K562 (cell line): ENCODE measurements at regions not wholly inside any gene's neighbourhood (a gene's known extent, or its start where the extent isn't known, plus 50 kb on each side); places are given as distances from the start of the nearest gene placed in this dataset.

Experiments used
- ATAC-seq: fragments of 200-7000 bp; cut with Tn5 transposase; 3 replicates; pipeline ENCODE4 v1.9.1; 2020; ENCODE audit warnings: moderate library complexity
- BruUV-seq: library from RNA; stranded (reverse); fragments of 400-500 nt; replicated peaks from 2 replicates; lab custom pipeline; 2021; lab: Mats Ljungman, UMichigan
- CTCF ChIA-PET: fragments of 300-600 bp; formaldehyde crosslinking; extraction: SDS; loops from one replicate; lab custom pipeline; 2021; ENCODE audit warnings: low intra/inter-chr PET ratio; lab: Yijun Ruan, JAX
- POLR2A ChIA-PET: fragments of 300-600, 350-650 bp; sonication (Branson Sonifier 250); formaldehyde crosslinking; extraction: SDS; loops from one replicate; lab custom pipeline; 2021; ENCODE audit warnings: antibody characterized with exemption, inconsistent platforms; lab: Yijun Ruan, JAX
- DNase-seq, 4 experiments: peaks; one replicate each; pipeline versions ENCODE4 v3.0.0 to v3.0.0-alpha.2; 2011 to 2018; ENCODE audit warnings: low spot score in 3 of 4, mixed read lengths in 3 of 4; ENCODE audit errors: extremely low read depth in 1 of 4
- FAIRE-seq: peaks from 2 replicates; lab custom pipeline; 2011; peaks lifted over from hg19 to GRCh38; lab: Jason Lieb, UNC
- H2AFZ ChIP-seq: 2 replicates; pipeline ENCODE4 v1.6.0; 2011; ENCODE audit warnings: low read depth, low read length, control low read depth, inconsistent platforms
- H3K27ac ChIP-seq: fragments of 200-600 bp; 3 replicates; pipeline ENCODE4 v1.8.0; 2011; ENCODE audit warnings: low read depth, mild to moderate bottlenecking, control low read depth, inconsistent platforms, low read length, moderate library complexity, mixed read lengths; ENCODE audit errors: extremely low read depth
- H3K27me3 ChIP-seq, 2 experiments: fragments of 300-600 bp in 1 of 2; 2 replicates in 1 of 2; 3 replicates in 1 of 2; pipeline versions ENCODE4 v1.6.0 to v1.8.0; 2011; ENCODE audit warnings: inconsistent platforms in 2 of 2, low read length in 2 of 2, mild to moderate bottlenecking in 1 of 2, mixed read lengths in 1 of 2, moderate library complexity in 1 of 2; ENCODE audit not compliant: control insufficient read depth in 2 of 2, insufficient read depth in 2 of 2
- H3K36me3 ChIP-seq: fragments of 300-600 bp; 3 replicates; pipeline ENCODE4 v1.8.0; 2011; ENCODE audit warnings: mild to moderate bottlenecking, low read length, inconsistent platforms; ENCODE audit not compliant: control insufficient read depth, insufficient read depth
- H3K4me1 ChIP-seq, 2 experiments: fragments of 200-600 bp in 1 of 2; replicated peaks in 1 of 2; 2 replicates in 1 of 2; 3 replicates in 1 of 2; pipeline versions ENCODE4 v1.5.1 to v1.8.0; 2011; ENCODE audit warnings: inconsistent platforms in 2 of 2, low read length in 2 of 2, mild to moderate bottlenecking in 1 of 2, mixed read lengths in 1 of 2, moderate library complexity in 1 of 2; ENCODE audit not compliant: control insufficient read depth in 2 of 2, insufficient read depth in 2 of 2
- H3K4me2 ChIP-seq: 2 replicates; pipeline ENCODE4 v1.6.1; 2011; ENCODE audit warnings: low read length, control low read depth, inconsistent platforms, mixed read lengths; ENCODE audit not compliant: insufficient read depth
- H3K4me3 ChIP-seq: fragments of 200-600 bp; sonication (generic), shearing (Covaris generic); 2 replicates; pipeline ENCODE4 v1.5.1; 2016; ENCODE audit warnings: control low read depth, inconsistent platforms
- H3K79me2 ChIP-seq: fragments of 200-600 bp; 3 replicates; pipeline ENCODE4 v1.8.0; 2011; ENCODE audit warnings: low read length, inconsistent platforms; ENCODE audit not compliant: control insufficient read depth, insufficient read depth
- H3K9ac ChIP-seq, 2 experiments: 2 replicates each; pipeline versions ENCODE4 v1.6.0 to v1.6.1; 2011; ENCODE audit warnings: low read depth in 2 of 2, low read length in 2 of 2, control low read depth in 1 of 2, inconsistent platforms in 1 of 2, mild to moderate bottlenecking in 1 of 2, mixed read lengths in 1 of 2; ENCODE audit not compliant: insufficient read depth in 1 of 2
- H3K9me1 ChIP-seq: one replicate; pipeline ENCODE4 v1.6.0; 2011; ENCODE audit warnings: inconsistent platforms, mild to moderate bottlenecking, low read length, moderate library complexity; ENCODE audit not compliant: control insufficient read depth, insufficient read depth
- H3K9me3 ChIP-seq: replicated peaks from 2 replicates; pipeline ENCODE4 v1.5.1; 2011; ENCODE audit warnings: low read depth, low read length, inconsistent platforms; ENCODE audit not compliant: control insufficient read depth, insufficient read depth
- H4K20me1 ChIP-seq: replicated peaks from 2 replicates; pipeline ENCODE4 v1.6.1; 2011; ENCODE audit warnings: low read length, inconsistent platforms, mixed read lengths; ENCODE audit not compliant: control insufficient read depth, insufficient read depth
- PHF21A ChIP-seq: fragments of 450-650 bp; IDR thresholded peaks from 2 replicates; pipeline ENCODE4 v1.6.1; 2017; ENCODE audit warnings: low read depth, borderline replicate concordance
- ZFP30 ChIP-seq: fragments of 250-450 bp; sonication (Bioruptor Pico); IDR thresholded peaks from 2 replicates; pipeline ENCODE4 v1.8.0; 2022; ENCODE audit warnings: moderate library complexity, mild to moderate bottlenecking, inconsistent platforms, borderline replicate concordance
- ZNF780A ChIP-seq: fragments of 250-450 bp; sonication (Bioruptor Pico); IDR thresholded peaks from 2 replicates; pipeline ENCODE4 v1.5.0; 2021; ENCODE audit warnings: mild to moderate bottlenecking
- WGBS: fragments of 100-300 bp; shearing (Covaris generic); methylation state at CpG from one replicate; pipeline ENCODE4 v1.1.6; 2016; ENCODE audit warnings: low coverage, mixed read lengths; ENCODE audit not compliant: insufficient coverage; ENCODE audit errors: missing lambda C conversion rate; 5-methylcytosine and 5-hydroxymethylcytosine counted together
- in situ Hi-C: fragments of 300-500 bp; cut with MboI; formaldehyde crosslinking; loops from 4 replicates; pipeline ENCODE4 v1.15.0; 2018; ENCODE audit warnings: inconsistent platforms, mixed read lengths
- intact Hi-C: fragments of 100-400 bp; cut with micrococcal nuclease; formaldehyde crosslinking; loops from 2 replicates; pipeline ENCODE4 v1.14.2; 2022
- TF ChIP-seq, protein P1 (sequence below), 2 experiments: IDR thresholded peaks; 2 replicates each; pipeline ENCODE4 v1.6.1; 2012; ENCODE audit warnings: improper control_type of control experiment in 2 of 2, low read depth in 2 of 2, low read length in 2 of 2, borderline replicate concordance in 1 of 2

DNA sequence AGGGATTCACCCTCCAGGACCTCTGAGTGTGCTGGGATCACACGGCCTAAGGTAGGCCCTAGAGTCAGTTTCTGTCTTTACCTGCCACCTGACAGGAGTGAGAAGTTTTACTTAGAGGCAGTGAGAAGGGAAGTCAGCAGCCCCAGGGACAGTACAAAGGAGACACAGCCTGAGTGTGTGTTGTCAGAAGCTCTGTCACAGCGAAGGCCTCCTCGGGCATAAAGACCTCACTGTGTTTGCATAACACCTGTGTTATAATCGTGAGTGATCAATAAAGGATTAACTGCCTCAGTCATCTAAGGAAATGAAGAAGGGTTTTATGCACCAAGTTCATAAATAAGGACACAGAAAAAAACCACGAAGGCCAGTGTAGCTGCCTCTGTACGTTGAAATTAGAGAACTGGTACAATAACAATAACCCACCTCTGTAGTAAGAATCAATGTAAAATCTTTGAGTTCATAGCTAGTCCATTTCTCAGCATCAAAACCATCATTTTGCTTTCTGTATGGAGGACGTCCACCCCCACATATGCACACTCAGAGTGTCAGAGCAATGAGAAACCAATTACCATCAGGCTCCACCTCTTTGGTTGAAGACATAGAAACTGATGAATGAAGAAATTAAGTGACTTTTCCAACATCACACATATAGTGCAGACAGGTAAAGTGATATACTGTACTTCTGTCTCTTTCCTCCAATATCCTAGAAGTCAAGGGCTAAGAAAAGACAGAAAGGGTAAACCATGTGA is 159.3 kb downstream of the DAD1 start:
- no peaks in the 10 kb centered on the region; a peak in 1 of 5 replicates for H3K27me3 ChIP-seq
- H3K9me3 ChIP-seq = no peaks in the 10 kb centered on the region
- H3K36me3 ChIP-seq = no peaks in the 10 kb centered on the region
- no peak for FAIRE-seq
- ATAC-seq = no peak
- H3K9me1 ChIP-seq = no peaks in the 10 kb centered on the region
- H3K79me2 ChIP-seq = no peaks in the 10 kb centered on the region
- peaks cover 0 to 18% of the 10 kb centered on the region in 2 experiments; a peak in 4 of 5 replicates for H3K4me1 ChIP-seq
- ChIA-PET POLR2A (no interaction called here), CTCF (interaction anchor here (0.6 kb wide), 1 partner anchor 296 kb away, joined by 3 read pairs; no protein-coding TSS in a partner anchor)
- H3K27ac ChIP-seq = no peak overlapping the region
- no TSS peak for BruUV-seq
- TF ChIP-seq ZFP30 (CRISPR knock-in tag) (no peak), ZNF780A (CRISPR knock-in tag) (no peak), PHF21A (no peak)
- TF ChIP-seq, protein P1, sequence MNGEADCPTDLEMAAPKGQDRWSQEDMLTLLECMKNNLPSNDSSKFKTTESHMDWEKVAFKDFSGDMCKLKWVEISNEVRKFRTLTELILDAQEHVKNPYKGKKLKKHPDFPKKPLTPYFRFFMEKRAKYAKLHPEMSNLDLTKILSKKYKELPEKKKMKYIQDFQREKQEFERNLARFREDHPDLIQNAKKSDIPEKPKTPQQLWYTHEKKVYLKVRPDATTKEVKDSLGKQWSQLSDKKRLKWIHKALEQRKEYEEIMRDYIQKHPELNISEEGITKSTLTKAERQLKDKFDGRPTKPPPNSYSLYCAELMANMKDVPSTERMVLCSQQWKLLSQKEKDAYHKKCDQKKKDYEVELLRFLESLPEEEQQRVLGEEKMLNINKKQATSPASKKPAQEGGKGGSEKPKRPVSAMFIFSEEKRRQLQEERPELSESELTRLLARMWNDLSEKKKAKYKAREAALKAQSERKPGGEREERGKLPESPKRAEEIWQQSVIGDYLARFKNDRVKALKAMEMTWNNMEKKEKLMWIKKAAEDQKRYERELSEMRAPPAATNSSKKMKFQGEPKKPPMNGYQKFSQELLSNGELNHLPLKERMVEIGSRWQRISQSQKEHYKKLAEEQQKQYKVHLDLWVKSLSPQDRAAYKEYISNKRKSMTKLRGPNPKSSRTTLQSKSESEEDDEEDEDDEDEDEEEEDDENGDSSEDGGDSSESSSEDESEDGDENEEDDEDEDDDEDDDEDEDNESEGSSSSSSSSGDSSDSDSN (IDR thresholded peaks at IDR 0.05; ENCODE audit: borderline replicate concordance in 1 of 2, low read depth in 2 of 2, low read length in 2 of 2) = no peak
- H3K9ac ChIP-seq = no peak overlapping the region
- H2AFZ ChIP-seq = no peak overlapping the region
- no peak overlapping the region for H3K4me2 ChIP-seq
- 34% methylated on average over 7 of the region's 7 CpGs for WGBS
- DNase-seq = no peak
- in situ Hi-C loops = no loop called here
- intact Hi-C loops = loop anchor here (5.0 kb wide), 2 partner anchors 33 to 43 kb away; no protein-coding TSS in a partner anchor
- H3K4me3 ChIP-seq = no peak overlapping the region
- H4K20me1 ChIP-seq = no peaks in the 10 kb centered on the region
